Esophagus (tissue), 2 donors: ENCODE measurements at regions not wholly inside any gene's neighbourhood (a gene's known extent, or its start where the extent isn't known, plus 50 kb on each side); places are given as distances from the start of the nearest gene placed in this dataset.

ENCODE experiments used
- H3K27ac ChIP-seq, 2 donors: one replicate each; pipeline ENCODE4 v1.5.1; 2013; ENCODE audit warnings: low read depth in 2 of 2, mild to moderate bottlenecking in 2 of 2, inconsistent platforms in 1 of 2, low read length in 1 of 2, moderate library complexity in 1 of 2
- H3K27me3 ChIP-seq, 2 donors: one replicate each; pipeline ENCODE4 v1.6.1; 2013; ENCODE audit warnings: low read length in 2 of 2, control low read depth in 1 of 2, mild to moderate bottlenecking in 1 of 2; ENCODE audit not compliant: insufficient read depth in 2 of 2, control insufficient read depth in 1 of 2
- H3K36me3 ChIP-seq, 2 donors: one replicate each; pipeline ENCODE4 v1.6.1; 2013; ENCODE audit warnings: low read length in 1 of 2; ENCODE audit not compliant: control insufficient read depth in 2 of 2, insufficient read depth in 2 of 2
- H3K4me1 ChIP-seq, 2 donors: one replicate each; pipeline ENCODE4 v1.6.1; 2013; ENCODE audit warnings: low read length in 1 of 2; ENCODE audit not compliant: control insufficient read depth in 2 of 2, insufficient read depth in 2 of 2
- H3K4me3 ChIP-seq, 2 donors: one replicate each; pipeline ENCODE4 v1.5.1; 2013; ENCODE audit warnings: low read length in 2 of 2, mild to moderate bottlenecking in 2 of 2, low read depth in 1 of 2, moderate library complexity in 1 of 2
- H3K9me3 ChIP-seq, 2 donors: one replicate each; pipeline ENCODE4 v1.6.1; 2013; ENCODE audit warnings: mild to moderate bottlenecking in 2 of 2, low read depth in 1 of 2, low read length in 1 of 2, moderate library complexity in 1 of 2; ENCODE audit not compliant: control insufficient read depth in 2 of 2, insufficient read depth in 1 of 2
- WGBS, 2 donors: extraction: QIAGEN DNeasy Blood & Tissue Kit; methylation state at CpG; one replicate each; pipeline ENCODE4 v1.1.7; 2013; 5-methylcytosine and 5-hydroxymethylcytosine counted together
- donor health status: healthy with polysubstance abuse.
- donor health status: Bipolar disorder and iron deficiency.

GRCh38 chr2:220033546-220033945 lies 406.1 kb downstream of the SLC4A3 start:
- H3K27ac ChIP-seq, result no peak overlapping the region
- 74 to 83% methylated on average over 1 of the region's 1 CpG for WGBS, 2 donors
- no peaks in the 10 kb centered on the region for H3K4me1 ChIP-seq
- H3K4me3 ChIP-seq, result no peak overlapping the region
- H3K36me3 ChIP-seq, result no peaks in the 10 kb centered on the region
- H3K27me3 ChIP-seq, result no peaks in the 10 kb centered on the region
- H3K9me3 ChIP-seq, result no peaks in the 10 kb centered on the region

DNA sequence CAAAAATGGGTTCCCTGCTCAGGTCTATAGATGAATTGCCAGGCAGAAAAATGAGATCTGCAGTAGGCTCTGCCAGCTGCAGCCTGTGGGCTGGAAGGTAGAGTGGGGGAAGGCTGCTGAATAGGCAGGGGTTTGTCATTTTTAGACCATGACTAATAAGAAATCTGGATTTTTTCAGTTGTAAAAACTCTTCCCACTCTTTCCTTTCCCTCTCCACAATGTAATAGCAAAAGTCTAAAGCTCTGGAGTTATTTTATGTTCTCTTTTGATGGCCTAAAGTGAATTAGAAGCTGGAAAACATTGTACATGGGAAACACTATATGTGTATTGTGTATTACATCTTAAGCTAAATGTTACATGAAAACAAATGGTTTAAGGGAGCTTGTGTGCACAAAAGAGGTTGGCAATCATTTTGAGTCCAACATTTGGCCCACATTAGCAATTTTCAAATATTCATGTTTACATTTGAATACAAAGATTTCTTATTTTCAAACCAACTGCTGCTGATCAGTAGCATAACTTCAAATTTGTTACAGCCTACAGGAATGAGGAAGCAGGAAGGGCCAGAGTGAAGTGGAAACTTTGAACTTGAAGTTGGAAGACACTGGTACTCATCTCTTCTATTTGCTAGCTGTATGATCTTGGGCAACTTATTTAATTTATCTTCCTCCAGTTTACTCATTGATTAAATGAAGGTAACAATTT lies 407.1 kb downstream of the SLC4A3 start:
- H3K4me3 ChIP-seq, result no peak overlapping the region
- H3K9me3 ChIP-seq, result no peaks in the 10 kb centered on the region
- no peaks in the 10 kb centered on the region for H3K36me3 ChIP-seq
- H3K27ac ChIP-seq, result no peak overlapping the region
- H3K4me1 ChIP-seq, result no peaks in the 10 kb centered on the region
- no peaks in the 10 kb centered on the region for H3K27me3 ChIP-seq

DNA sequence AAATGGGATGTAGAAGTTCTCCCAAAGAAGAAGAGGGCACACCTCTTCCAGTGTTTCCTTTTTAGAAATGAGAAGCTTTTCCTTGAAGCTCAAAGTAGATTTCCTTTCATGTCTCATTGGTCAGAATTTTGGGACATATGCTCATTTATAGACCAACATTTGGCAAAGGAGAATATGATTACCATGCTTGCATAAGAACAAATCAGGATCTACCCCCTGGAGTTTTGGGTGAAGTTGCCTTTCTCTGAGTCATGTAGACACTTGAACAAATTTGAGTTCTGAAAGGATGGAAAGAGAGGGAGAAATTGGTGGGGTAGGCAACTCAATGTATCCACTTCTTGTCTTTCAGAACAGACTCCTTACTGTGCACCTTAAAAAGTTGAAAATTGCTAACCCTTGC lies 409.0 kb downstream of the SLC4A3 start:
- Histone ChIP-seq H3K9me3 (peaks cover 0 to 1% of the 10 kb centered on the region in 2 donors), H3K4me3 (no peak overlapping the region), H3K4me1 (no peaks in the 10 kb centered on the region), H3K36me3 (no peaks in the 10 kb centered on the region), H3K27ac (no peak overlapping the region), H3K27me3 (no peaks in the 10 kb centered on the region)

- H3K4me3 ChIP-seq, result no peak overlapping the region
- no peaks in the 10 kb centered on the region for H3K27me3 ChIP-seq
- H3K9me3 ChIP-seq, result peaks cover 0 to 3% of the 10 kb centered on the region in 2 donors
- no peaks in the 10 kb centered on the region for H3K4me1 ChIP-seq
- H3K36me3 ChIP-seq, result no peaks in the 10 kb centered on the region
- 90 to 92% methylated on average over 5 of the region's 5 CpGs for WGBS, 2 donors
- H3K27ac ChIP-seq, result no peak overlapping the region
Observed at GRCh38 chr2:220040346-220040745, 412.9 kb downstream of the SLC4A3 start.

DNA sequence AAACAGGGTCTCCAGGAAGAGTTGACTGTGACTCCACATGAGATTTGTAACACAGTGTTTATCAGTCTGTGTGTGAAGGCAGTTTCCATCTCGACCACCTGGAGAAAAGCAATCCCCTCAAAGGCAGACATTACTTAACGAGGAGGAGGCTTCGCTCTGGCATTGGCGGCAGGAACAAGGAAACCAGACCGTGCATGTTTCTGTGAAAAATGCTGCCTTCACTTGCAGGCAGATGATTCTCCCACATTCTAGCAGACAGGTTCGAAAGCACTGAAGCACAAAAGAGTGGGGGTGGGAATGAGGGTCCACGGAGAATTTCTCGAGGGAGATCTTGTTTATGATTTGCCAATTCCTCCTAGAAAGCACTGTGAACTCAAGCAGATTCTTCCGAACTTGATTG lies 414.0 kb downstream of the SLC4A3 start:
- H3K9me3 ChIP-seq, result peaks cover 0 to 3% of the 10 kb centered on the region in 2 donors
- H3K4me1 ChIP-seq, result no peaks in the 10 kb centered on the region
- H3K4me3 ChIP-seq, result no peak overlapping the region
- peaks cover 0 to 4% of the 10 kb centered on the region in 2 donors for H3K27me3 ChIP-seq
- no peaks in the 10 kb centered on the region for H3K36me3 ChIP-seq
- no peak overlapping the region for H3K27ac ChIP-seq
- 71 to 72% methylated on average over 9 of the region's 9 CpGs for WGBS, 2 donors

GRCh38 chr2:220043155-220043989 lies 415.9 kb downstream of the SLC4A3 start:
- 70 to 75% methylated on average over 2 of the region's 2 CpGs for WGBS, 2 donors
- no peak overlapping the region for H3K27ac ChIP-seq
- H3K4me3 ChIP-seq, result no peak overlapping the region
- H3K27me3 ChIP-seq, result peaks cover 0 to 4% of the 10 kb centered on the region in 2 donors
- no peaks in the 10 kb centered on the region for H3K36me3 ChIP-seq
- no peaks in the 10 kb centered on the region for H3K4me1 ChIP-seq
- H3K9me3 ChIP-seq, result peaks cover 0 to 3% of the 10 kb centered on the region in 2 donors

DNA sequence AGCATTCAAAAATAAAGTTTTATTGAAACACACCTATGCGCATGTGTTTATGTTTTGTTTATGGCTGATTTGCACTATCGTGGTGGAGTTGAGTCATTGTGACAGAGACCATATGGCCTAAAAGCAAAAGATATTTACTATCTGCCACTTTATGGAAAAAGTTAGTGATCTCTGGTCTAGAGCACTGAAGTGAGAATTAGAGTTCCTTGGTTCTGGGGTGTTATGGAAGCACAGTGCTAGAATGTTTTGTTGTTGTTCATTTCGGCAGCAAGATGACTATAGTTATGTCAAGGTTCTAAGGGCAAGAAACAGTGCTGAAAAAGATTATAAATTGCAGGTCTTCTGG lies 416.5 kb downstream of the SLC4A3 start:
- Histone ChIP-seq H3K27me3 (peaks cover 0 to 4% of the 10 kb centered on the region in 2 donors), H3K36me3 (no peaks in the 10 kb centered on the region), H3K27ac (no peak overlapping the region), H3K4me1 (no peaks in the 10 kb centered on the region), H3K4me3 (no peak overlapping the region), H3K9me3 (peaks cover 0 to 3% of the 10 kb centered on the region in 2 donors)
- 74 to 91% methylated on average over 3 of the region's 3 CpGs for WGBS, 2 donors

- Histone ChIP-seq H3K9me3 (peaks cover 0 to 3% of the 10 kb centered on the region in 2 donors), H3K36me3 (no peaks in the 10 kb centered on the region)
- WGBS, 2 donors, result 51 to 52% methylated on average over 1 of the region's 1 CpG
Observed at GRCh38 chr2:220044383-220044782, 417.0 kb downstream of the SLC4A3 start.

DNA sequence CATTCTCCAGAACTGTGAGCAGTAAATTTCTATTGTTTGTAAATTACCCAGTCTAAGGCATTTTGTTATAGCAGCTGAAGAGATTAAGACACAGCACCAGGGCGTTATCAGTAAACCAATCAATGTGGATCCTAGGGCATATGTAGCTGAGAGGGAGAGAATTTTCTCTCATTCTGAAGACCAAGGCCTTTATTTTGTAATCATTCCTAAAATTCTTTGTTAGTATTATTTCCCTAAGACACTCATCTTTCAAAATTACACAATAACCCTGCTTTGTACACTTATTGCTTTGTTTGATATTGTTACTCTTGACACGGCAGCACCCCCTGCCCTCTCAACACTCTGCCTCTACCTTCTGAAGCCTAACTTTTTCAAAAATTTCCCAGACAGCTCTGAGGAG lies 419.1 kb downstream of the SLC4A3 start:
- Histone ChIP-seq H3K4me1 (no peaks in the 10 kb centered on the region), H3K27me3 (peaks cover 0 to 4% of the 10 kb centered on the region in 2 donors), H3K9me3 (peaks cover 0 to 1% of the 10 kb centered on the region in 2 donors), H3K36me3 (no peaks in the 10 kb centered on the region), H3K4me3 (no peak overlapping the region), H3K27ac (no peak overlapping the region)
- WGBS, 2 donors, result 79% methylated on average over 2 of the region's 2 CpGs

More at GRCh38 chr2:220044383-220044782, 417.0 kb downstream of the SLC4A3 start:
- no peak overlapping the region for H3K27ac ChIP-seq
- H3K4me1 ChIP-seq, result no peaks in the 10 kb centered on the region
- H3K27me3 ChIP-seq, result peaks cover 0 to 4% of the 10 kb centered on the region in 2 donors
- H3K4me3 ChIP-seq, result no peak overlapping the region

DNA sequence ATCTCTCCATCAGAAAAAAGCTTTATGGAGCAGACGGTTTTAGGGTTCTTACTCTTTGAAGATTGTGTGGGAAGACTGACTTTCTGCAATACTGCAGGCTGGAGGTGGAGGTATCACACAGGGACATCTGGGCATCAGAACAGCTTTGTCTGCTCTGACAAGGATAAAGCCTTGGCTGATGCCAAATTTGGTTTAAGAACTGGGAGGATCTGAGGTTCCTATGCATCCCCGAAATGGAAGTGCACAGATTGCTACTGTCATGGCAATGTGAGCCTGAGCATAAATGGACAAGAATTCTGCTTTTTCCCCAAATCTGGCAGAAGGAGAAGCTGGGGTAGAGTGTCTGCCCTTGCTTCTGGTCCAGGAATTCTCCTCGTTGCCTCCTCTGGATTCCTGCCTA lies 424.3 kb downstream of the SLC4A3 start:
- H3K27me3 ChIP-seq, result no peaks in the 10 kb centered on the region
- 73 to 80% methylated on average over 3 of the region's 3 CpGs for WGBS, 2 donors
- H3K27ac ChIP-seq, result no peak overlapping the region
- no peak overlapping the region for H3K4me3 ChIP-seq
- H3K9me3 ChIP-seq, result no peaks in the 10 kb centered on the region
- H3K36me3 ChIP-seq, result no peaks in the 10 kb centered on the region
- H3K4me1 ChIP-seq, result no peaks in the 10 kb centered on the region
